HepG2 (cell line): ENCODE measurements at regions not wholly inside any gene's neighbourhood (a gene's known extent, or its start where the extent isn't known, plus 50 kb on each side); places are given as distances from the start of the nearest gene placed in this dataset.

ENCODE experiments used
- ATAC-seq: fragments of 200-7000 bp; cut with Tn5 transposase; 3 replicates; pipeline ENCODE4 v1.9.1; 2020; ENCODE audit warnings: mild to moderate bottlenecking, moderate library complexity
- BruUV-seq: library from RNA; stranded (reverse); fragments of 400-500 nt; replicated peaks from 2 replicates; lab custom pipeline; 2021; lab: Mats Ljungman, UMichigan
- CTCF ChIA-PET: fragments of 300-600 bp; formaldehyde crosslinking; extraction: SDS; loops from one replicate; lab custom pipeline; 2021; ENCODE audit warnings: low total read pairs, inconsistent platforms, low intra/inter-chr PET ratio; lab: Yijun Ruan, JAX
- POLR2A ChIA-PET: fragments of 350-600 bp; sonication (Branson Sonifier 250); formaldehyde crosslinking; loops from one replicate; lab custom pipeline; 2020; ENCODE audit warnings: antibody characterized with exemption, inconsistent platforms; lab: Yijun Ruan, JAX
- DNase-seq: peaks from one replicate; pipeline ENCODE4 v3.0.0-alpha.2; 2015; ENCODE audit warnings: low spot score
- FAIRE-seq: peaks from 3 replicates; lab custom pipeline; 2011; peaks lifted over from hg19 to GRCh38; lab: Jason Lieb, UNC
- H2AFZ ChIP-seq: one replicate; pipeline ENCODE4 v1.6.1; 2011; ENCODE audit warnings: low read length, inconsistent platforms
- H3K27ac ChIP-seq: fragments of 300-600 bp; 3 replicates; pipeline ENCODE4 v1.8.0; 2011; ENCODE audit warnings: mixed run types, mild to moderate bottlenecking, mixed read lengths, low read length, inconsistent platforms; ENCODE audit not compliant: insufficient read depth; ENCODE audit errors: extremely low read length
- H3K27me3 ChIP-seq, 2 experiments: fragments of 200-600 bp in 1 of 2; 2 replicates in 1 of 2; 3 replicates in 1 of 2; pipeline versions ENCODE4 v1.6.0 to v1.8.0; 2011; ENCODE audit warnings: low read length in 2 of 2, mild to moderate bottlenecking in 2 of 2, moderate library complexity in 2 of 2, inconsistent platforms in 1 of 2; ENCODE audit not compliant: insufficient read depth in 2 of 2, control insufficient read depth in 1 of 2
- H3K36me3 ChIP-seq, 2 experiments: fragments of 200-600 bp in 1 of 2; replicated peaks in 1 of 2; 2 replicates in 1 of 2; 3 replicates in 1 of 2; pipeline versions ENCODE4 v1.5.1 to v1.8.0; 2011; ENCODE audit warnings: low read length in 2 of 2, inconsistent platforms in 1 of 2; ENCODE audit not compliant: insufficient read depth in 2 of 2, control insufficient read depth in 1 of 2
- H3K4me1 ChIP-seq: 2 replicates; pipeline ENCODE4 v1.5.1; 2012; ENCODE audit warnings: low read length, inconsistent platforms; ENCODE audit not compliant: insufficient read depth
- H3K4me2 ChIP-seq: 2 replicates; pipeline ENCODE4 v1.6.0; 2011; ENCODE audit warnings: low read depth, low read length, inconsistent platforms
- H3K4me3 ChIP-seq, 3 experiments: fragments of 200-600 bp in 1 of 3; sonication (generic), shearing (Covaris generic) in 1 of 3; replicated peaks in 1 of 3; 2 replicates each; pipeline ENCODE4 v1.5.1; 2011 to 2016; ENCODE audit warnings: low read length in 3 of 3, inconsistent platforms in 2 of 3, low read depth in 2 of 3, mild to moderate bottlenecking in 2 of 3, control low read depth in 1 of 3, mixed read lengths in 1 of 3; ENCODE audit not compliant: insufficient read depth in 1 of 3
- H3K79me2 ChIP-seq: one replicate; pipeline ENCODE4 v1.6.1; 2011; ENCODE audit warnings: low read length, inconsistent platforms; ENCODE audit not compliant: insufficient read depth
- H3K9ac ChIP-seq: 2 replicates; pipeline ENCODE4 v1.6.0; 2011; ENCODE audit warnings: mild to moderate bottlenecking, low read depth, low read length, inconsistent platforms; ENCODE audit not compliant: insufficient read depth
- H3K9me3 ChIP-seq: 2 replicates; pipeline ENCODE4 v1.5.1; 2012; ENCODE audit warnings: mild to moderate bottlenecking, low read length
- H4K20me1 ChIP-seq: 2 replicates; pipeline ENCODE4 v1.6.0; 2011; ENCODE audit warnings: inconsistent platforms, mild to moderate bottlenecking, low read length, moderate library complexity; ENCODE audit not compliant: insufficient read depth
- MXD3 ChIP-seq: IDR thresholded peaks from 2 replicates; pipeline ENCODE4 v1.6.1; 2016; ENCODE audit warnings: mild to moderate bottlenecking, missing biosample characterization, missing genetic modification reagents
- TFAP4 ChIP-seq: sonication (generic); IDR thresholded peaks from 2 replicates; pipeline ENCODE4 v1.6.1; 2016; ENCODE audit warnings: low read depth, borderline replicate concordance
- ZBTB49 ChIP-seq: sonication (generic); formaldehyde crosslinking; IDR thresholded peaks from 2 replicates; pipeline ENCODE4 v1.4.0; 2020; ENCODE audit warnings: missing genetic modification reagents, borderline replicate concordance
- ZFP82 ChIP-seq: sonication (generic); formaldehyde crosslinking; IDR thresholded peaks from 2 replicates; pipeline ENCODE4 v1.5.1; 2020; ENCODE audit warnings: mild to moderate bottlenecking, missing genetic modification reagents, borderline replicate concordance
- ZMAT5 ChIP-seq: sonication (generic); formaldehyde crosslinking; IDR thresholded peaks from 2 replicates; pipeline ENCODE4 v1.5.0; 2020; ENCODE audit warnings: mild to moderate bottlenecking, low read depth, missing genetic modification reagents, borderline replicate concordance
- ZNF10 ChIP-seq: sonication (generic); formaldehyde crosslinking; IDR thresholded peaks from 2 replicates; pipeline ENCODE4 v1.4.0; 2020; ENCODE audit warnings: mild to moderate bottlenecking, low read depth, missing genetic modification reagents, borderline replicate concordance
- ZNF251 ChIP-seq: sonication (generic); formaldehyde crosslinking; IDR thresholded peaks from 2 replicates; pipeline ENCODE4 v1.9.0; 2021; ENCODE audit warnings: mild to moderate bottlenecking, missing genetic modification reagents
- WGBS: methylation state at CpG from one replicate; pipeline ENCODE4 v1.1.6; 2017; ENCODE audit warnings: low lambda C conversion rate; 5-methylcytosine and 5-hydroxymethylcytosine counted together
- in situ Hi-C: cut with HindIII; loops from 2 replicates; pipeline ENCODE4 v1.10.0; 2017; ENCODE audit warnings: low pct_unique_long_range_greater_than_20kb; ENCODE audit not compliant: extremely low pct_ligation_motif_present
- intact Hi-C: fragments of 100-400 bp; cut with micrococcal nuclease; formaldehyde crosslinking; loops from one replicate; pipeline ENCODE4 v1.10.0; 2022; ENCODE audit not compliant: unreplicated experiment

- Histone ChIP-seq H2AFZ (no peak overlapping the region), H3K27me3 (no peaks in the 10 kb centered on the region), H3K4me2 (no peak overlapping the region), H3K36me3 (no peaks in the 10 kb centered on the region), H3K27ac (no peak overlapping the region), H3K79me2 (no peaks in the 10 kb centered on the region), H3K9ac (no peak overlapping the region), H3K9me3 (peaks cover 14% of the 10 kb centered on the region), H4K20me1 (no peaks in the 10 kb centered on the region), H3K4me3 (no peak overlapping the region), H3K4me1 (no peaks in the 10 kb centered on the region)
- CTCF ChIA-PET = no interaction called here
- BruUV-seq = no TSS peak
- DNase-seq = no peak
- intact Hi-C loops (no loop called here), in situ Hi-C loops (no loop called here)
- no peak for TF ChIP-seq ZMAT5
- no peak for TF ChIP-seq MXD3 (CRISPR knock-in tag)
- TF ChIP-seq TFAP4 = no peak
- no peak for TF ChIP-seq ZNF10 (CRISPR knock-in tag)
- no peak for TF ChIP-seq ZFP82 (CRISPR knock-in tag)
- no peak for TF ChIP-seq ZNF251 (CRISPR knock-in tag)
- TF ChIP-seq ZBTB49 (CRISPR knock-in tag) = no peak
- POLR2A ChIA-PET = no interaction called here
- no peak for ATAC-seq
- FAIRE-seq = no peak
- 0% methylated on average over 1 of the region's 1 CpG for WGBS
These were observed 449.7 kb upstream of the USP15 start for GRCh38 chr12:61810486-61810885.
